HUES6 (cell line): ENCODE measurements at regions not wholly inside any gene's neighbourhood (a gene's known extent, or its start where the extent isn't known, plus 50 kb on each side); places are given as distances from the start of the nearest gene placed in this dataset.

ENCODE experiments used
- H3K27ac ChIP-seq: 2 replicates; pipeline ENCODE4 v1.7.0; 2013; ENCODE audit warnings: low read depth, mild to moderate bottlenecking, low read length, inconsistent platforms
- H3K27me3 ChIP-seq: 2 replicates; pipeline ENCODE4 v1.6.1; 2013; ENCODE audit warnings: low read length; ENCODE audit not compliant: control insufficient read depth, insufficient read depth
- H3K36me3 ChIP-seq: 2 replicates; pipeline ENCODE4 v1.6.1; 2013; ENCODE audit warnings: low read length; ENCODE audit not compliant: control insufficient read depth, insufficient read depth
- H3K4me1 ChIP-seq: 2 replicates; pipeline ENCODE4 v1.6.1; 2013; ENCODE audit warnings: low read length; ENCODE audit not compliant: control insufficient read depth, insufficient read depth
- H3K4me3 ChIP-seq: 2 replicates; pipeline ENCODE4 v1.5.1; 2013; ENCODE audit warnings: low read depth, low read length
- H3K9ac ChIP-seq: one replicate; pipeline ENCODE4 v1.6.1; 2013; ENCODE audit warnings: mild to moderate bottlenecking, low read length
- H3K9me3 ChIP-seq: 2 replicates; pipeline ENCODE4 v1.6.1; 2013; ENCODE audit warnings: low read depth, low read length; ENCODE audit not compliant: control insufficient read depth, insufficient read depth

GRCh38 chr6:120116343-120116742 lies 766.8 kb upstream of the MAN1A1 start:
- H3K9ac ChIP-seq: no peak overlapping the region
- H3K4me3 ChIP-seq: no peak overlapping the region
- H3K36me3 ChIP-seq: no peaks in the 10 kb centered on the region
- H3K4me1 ChIP-seq: no peaks in the 10 kb centered on the region; the same call in 1 of the 2 replicates
- no peak overlapping the region for H3K27ac ChIP-seq
- no peaks in the 10 kb centered on the region for H3K9me3 ChIP-seq
- H3K27me3 ChIP-seq: no peaks in the 10 kb centered on the region

GRCh38 chr6:120112980-120113379 lies 763.4 kb upstream of the MAN1A1 start:
- Histone ChIP-seq H3K36me3 (no peaks in the 10 kb centered on the region), H3K9me3 (no peaks in the 10 kb centered on the region), H3K27me3 (no peaks in the 10 kb centered on the region), H3K27ac (no peak overlapping the region), H3K9ac (no peak overlapping the region), H3K4me1 (no peaks in the 10 kb centered on the region; the same call in 1 of the 2 replicates), H3K4me3 (no peak overlapping the region)

GRCh38 chr6:120111001-120111400 lies 761.4 kb upstream of the MAN1A1 start:
- H3K36me3 ChIP-seq: no peaks in the 10 kb centered on the region
- H3K9ac ChIP-seq: no peak overlapping the region
- H3K9me3 ChIP-seq: no peaks in the 10 kb centered on the region
- no peak overlapping the region for H3K4me3 ChIP-seq
- no peak overlapping the region for H3K27ac ChIP-seq
- no peaks in the 10 kb centered on the region for H3K4me1 ChIP-seq
- H3K27me3 ChIP-seq: no peaks in the 10 kb centered on the region

- H3K9me3 ChIP-seq: no peaks in the 10 kb centered on the region
- no peak overlapping the region for H3K9ac ChIP-seq
- H3K4me3 ChIP-seq: no peak overlapping the region
- H3K36me3 ChIP-seq: no peaks in the 10 kb centered on the region
- H3K27ac ChIP-seq: no peak overlapping the region
- H3K27me3 ChIP-seq: no peaks in the 10 kb centered on the region
- H3K4me1 ChIP-seq: no peaks in the 10 kb centered on the region
Observed at GRCh38 chr6:120108061-120108795, 758.7 kb upstream of the MAN1A1 start.

- Histone ChIP-seq H3K27me3 (no peaks in the 10 kb centered on the region), H3K9ac (no peak overlapping the region)
Observed at GRCh38 chr6:120103618-120104017, 754.1 kb upstream of the MAN1A1 start.

GRCh38 chr6:120096696-120097260 lies 747.2 kb upstream of the MAN1A1 start:
- H3K36me3 ChIP-seq: no peaks in the 10 kb centered on the region
- H3K9ac ChIP-seq: no peak overlapping the region
- no peak overlapping the region for H3K27ac ChIP-seq
- no peaks in the 10 kb centered on the region for H3K4me1 ChIP-seq
- no peaks in the 10 kb centered on the region for H3K27me3 ChIP-seq
- no peaks in the 10 kb centered on the region for H3K9me3 ChIP-seq
- H3K4me3 ChIP-seq: no peak overlapping the region

More at GRCh38 chr6:120103618-120104017, 754.1 kb upstream of the MAN1A1 start:
- no peak overlapping the region for H3K4me3 ChIP-seq
- H3K36me3 ChIP-seq: no peaks in the 10 kb centered on the region
- H3K9me3 ChIP-seq: no peaks in the 10 kb centered on the region
- no peaks in the 10 kb centered on the region for H3K4me1 ChIP-seq
- H3K27ac ChIP-seq: no peak overlapping the region

GRCh38 chr6:120083186-120083585 lies 733.6 kb upstream of the MAN1A1 start:
- Histone ChIP-seq H3K27ac (no peak overlapping the region), H3K4me3 (no peak overlapping the region), H3K27me3 (no peaks in the 10 kb centered on the region), H3K9ac (no peak overlapping the region), H3K9me3 (no peaks in the 10 kb centered on the region), H3K36me3 (no peaks in the 10 kb centered on the region), H3K4me1 (no peaks in the 10 kb centered on the region)

- Histone ChIP-seq H3K27ac (no peak overlapping the region), H3K9ac (no peak overlapping the region), H3K36me3 (no peaks in the 10 kb centered on the region), H3K4me1 (no peaks in the 10 kb centered on the region), H3K27me3 (no peaks in the 10 kb centered on the region), H3K9me3 (no peaks in the 10 kb centered on the region), H3K4me3 (no peak overlapping the region)
Observed at GRCh38 chr6:120077489-120077888, 727.9 kb upstream of the MAN1A1 start.

GRCh38 chr6:120058410-120058809 lies 708.8 kb upstream of the MAN1A1 start:
- H3K27ac ChIP-seq: no peak overlapping the region
- H3K9me3 ChIP-seq: no peaks in the 10 kb centered on the region
- no peak overlapping the region for H3K9ac ChIP-seq
- no peaks in the 10 kb centered on the region for H3K27me3 ChIP-seq
- H3K4me3 ChIP-seq: no peak overlapping the region
- H3K4me1 ChIP-seq: no peaks in the 10 kb centered on the region
- no peaks in the 10 kb centered on the region for H3K36me3 ChIP-seq

GRCh38 chr6:120056085-120056484 lies 706.5 kb upstream of the MAN1A1 start:
- no peaks in the 10 kb centered on the region for H3K27me3 ChIP-seq
- H3K4me1 ChIP-seq: no peaks in the 10 kb centered on the region
- H3K27ac ChIP-seq: no peak overlapping the region
- no peaks in the 10 kb centered on the region for H3K9me3 ChIP-seq
- H3K4me3 ChIP-seq: no peak overlapping the region
- H3K36me3 ChIP-seq: no peaks in the 10 kb centered on the region
- H3K9ac ChIP-seq: no peak overlapping the region

- H3K27me3 ChIP-seq: no peaks in the 10 kb centered on the region
- no peaks in the 10 kb centered on the region for H3K4me1 ChIP-seq
- H3K4me3 ChIP-seq: no peak overlapping the region
- H3K36me3 ChIP-seq: no peaks in the 10 kb centered on the region
- no peak overlapping the region for H3K27ac ChIP-seq
- H3K9me3 ChIP-seq: no peaks in the 10 kb centered on the region
- H3K9ac ChIP-seq: no peak overlapping the region
Observed at GRCh38 chr6:120055071-120055470, 705.5 kb upstream of the MAN1A1 start.
